ENCODE measurements at regions not wholly inside any gene's neighbourhood (a gene's known extent, or its start where the extent isn't known, plus 50 kb on each side); places are given as distances from the start of the nearest gene placed in this dataset.
A peak's percentile ranks its signal among the peaks of the same experiment; 100 is the strongest.

DNA sequence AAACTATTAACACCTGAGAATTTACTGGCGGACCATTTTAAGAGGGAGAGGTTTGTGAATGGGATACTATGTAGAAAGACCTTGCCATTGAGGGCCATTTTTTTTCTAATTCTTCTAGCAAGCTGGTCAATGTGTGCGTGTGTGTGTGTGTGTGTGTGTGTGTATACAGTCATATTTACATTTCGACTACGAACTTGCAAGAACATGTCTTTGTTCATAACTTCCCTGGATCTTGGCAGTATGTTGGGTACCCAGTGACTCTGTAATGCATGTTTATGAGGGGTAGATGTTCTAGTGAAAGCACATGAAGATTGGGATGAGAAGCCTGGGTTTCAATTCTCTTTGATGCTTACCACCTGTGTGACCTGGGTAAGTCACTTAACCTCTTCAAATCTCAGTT is 133.6 kb downstream of the UBE2E3 start:
- FAIRE-seq (no peak), DNase-seq (ENCODE audit: low spot score in 2 of 2) (no peak)

DNA sequence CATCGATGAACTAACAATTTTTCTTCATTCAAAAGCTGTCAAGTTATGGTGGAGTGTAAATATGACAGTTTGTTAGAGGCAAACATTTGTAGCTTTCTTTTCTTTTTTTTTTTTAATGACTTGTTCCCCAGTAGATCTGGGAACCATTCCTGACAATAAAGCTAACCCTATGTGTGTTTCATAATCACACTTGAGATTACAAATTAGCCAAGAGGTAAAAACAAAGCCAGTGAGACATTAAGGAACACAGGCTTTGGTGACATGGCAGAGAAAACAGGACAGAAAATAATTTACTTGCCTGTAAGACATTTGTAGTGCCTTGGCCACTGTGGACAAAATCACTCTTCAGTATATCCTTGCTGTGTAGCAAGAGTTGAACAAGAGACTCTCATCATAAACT is 135.9 kb downstream of the UBE2E3 start:
- FAIRE-seq (no peak), DNase-seq (ENCODE audit: low spot score in 2 of 2) (no peak)

- no peak for DNase-seq (ENCODE audit: low spot score in 2 of 2)
- FAIRE-seq = no peak
These were observed 137.0 kb downstream of the UBE2E3 start for GRCh38 chr2:181117206-181117925.

GRCh38 chr2:181120625-181121024 is 140.2 kb downstream of the UBE2E3 start:
- FAIRE-seq = no peak
- DNase-seq (ENCODE audit: low spot score in 2 of 2) = no peak

- DNase-seq (ENCODE audit: low spot score in 2 of 2) = no peak
- no peak for FAIRE-seq
These were observed 141.6 kb downstream of the UBE2E3 start for GRCh38 chr2:181121996-181122395.

- FAIRE-seq = no peak
- no peak for DNase-seq (ENCODE audit: low spot score in 2 of 2)
These were observed 142.2 kb downstream of the UBE2E3 start for GRCh38 chr2:181122601-181123000.

DNA sequence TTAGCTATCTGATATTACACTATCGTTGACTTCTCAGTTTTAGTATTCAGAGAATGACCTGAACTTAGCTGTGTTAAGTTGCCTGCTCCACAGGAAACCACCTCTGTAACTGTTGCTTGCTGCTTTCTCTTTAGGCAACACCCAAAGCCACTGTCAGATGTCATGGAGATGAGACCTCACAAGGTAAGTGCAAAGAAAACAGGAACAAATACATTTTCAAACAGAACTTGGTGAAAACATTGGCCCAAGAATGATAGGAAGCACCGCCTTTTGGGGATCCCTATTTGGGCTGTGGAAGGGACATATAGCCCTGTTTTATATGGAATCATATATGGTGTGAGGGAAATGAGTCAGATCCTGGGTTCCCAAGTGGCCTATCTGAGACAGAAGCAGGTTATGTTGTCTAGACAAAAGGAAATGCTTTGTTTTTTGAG is 143.4 kb downstream of the UBE2E3 start:
- no peak for FAIRE-seq
- DNase-seq (ENCODE audit: low spot score in 2 of 2) = no peak

GRCh38 chr2:181124497-181124896 is 144.1 kb downstream of the UBE2E3 start:
- no peak for DNase-seq (ENCODE audit: low spot score in 2 of 2)
- no peak for FAIRE-seq

DNA sequence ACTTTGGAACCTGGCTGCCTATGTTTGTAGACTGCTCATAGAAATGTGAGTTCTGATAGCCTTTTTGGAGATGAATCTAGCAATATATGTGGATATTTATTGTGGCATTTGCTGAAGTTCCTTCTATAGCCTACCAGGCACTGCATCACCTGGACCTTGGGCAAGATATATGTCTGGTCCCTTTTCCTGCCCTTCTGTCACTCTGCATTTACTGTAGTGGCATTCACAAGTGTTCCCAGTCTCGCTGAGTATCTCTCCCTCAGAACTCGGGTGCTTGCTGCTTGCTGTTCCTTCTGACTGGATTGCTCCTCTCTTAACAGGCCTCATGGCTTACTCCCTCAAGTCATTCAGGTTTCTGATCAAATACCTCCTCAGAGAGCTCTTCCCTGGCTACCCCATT is 145.0 kb downstream of the UBE2E3 start:
- DNase-seq (ENCODE audit: low spot score in 2 of 2) = no peak
- no peak for FAIRE-seq

DNA sequence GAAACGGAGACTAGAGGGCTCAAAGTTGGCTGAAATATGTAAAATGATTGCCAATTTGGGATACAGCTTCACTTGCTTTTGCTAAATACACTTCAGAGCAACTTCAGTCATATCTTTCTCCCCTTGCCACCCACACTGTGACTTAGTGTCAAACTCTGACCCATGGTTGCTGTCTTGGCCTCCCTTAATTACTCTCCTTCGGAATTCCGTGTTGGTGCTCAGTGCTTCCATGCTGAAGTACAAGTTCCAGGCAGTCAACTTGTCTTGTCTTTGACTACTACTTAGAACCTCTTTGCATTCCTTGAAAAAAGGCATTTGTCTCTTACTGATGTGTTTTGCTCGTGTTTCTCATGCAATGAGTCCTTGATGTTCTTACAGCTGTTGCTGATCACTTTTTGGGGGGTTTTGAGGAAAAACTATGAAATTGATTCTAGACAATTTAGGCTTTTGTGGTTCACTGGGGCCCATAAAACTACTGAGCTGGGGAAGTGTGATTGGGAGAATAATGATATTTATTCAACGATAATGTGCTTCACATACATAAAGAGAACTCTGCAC is 146.0 kb downstream of the UBE2E3 start:
- DNase-seq (ENCODE audit: low spot score in 2 of 2) = no peak
- FAIRE-seq = no peak

GRCh38 chr2:181128199-181128598 is 147.8 kb downstream of the UBE2E3 start:
- no peak for FAIRE-seq
- no peak for DNase-seq (ENCODE audit: low spot score in 2 of 2)

DNA sequence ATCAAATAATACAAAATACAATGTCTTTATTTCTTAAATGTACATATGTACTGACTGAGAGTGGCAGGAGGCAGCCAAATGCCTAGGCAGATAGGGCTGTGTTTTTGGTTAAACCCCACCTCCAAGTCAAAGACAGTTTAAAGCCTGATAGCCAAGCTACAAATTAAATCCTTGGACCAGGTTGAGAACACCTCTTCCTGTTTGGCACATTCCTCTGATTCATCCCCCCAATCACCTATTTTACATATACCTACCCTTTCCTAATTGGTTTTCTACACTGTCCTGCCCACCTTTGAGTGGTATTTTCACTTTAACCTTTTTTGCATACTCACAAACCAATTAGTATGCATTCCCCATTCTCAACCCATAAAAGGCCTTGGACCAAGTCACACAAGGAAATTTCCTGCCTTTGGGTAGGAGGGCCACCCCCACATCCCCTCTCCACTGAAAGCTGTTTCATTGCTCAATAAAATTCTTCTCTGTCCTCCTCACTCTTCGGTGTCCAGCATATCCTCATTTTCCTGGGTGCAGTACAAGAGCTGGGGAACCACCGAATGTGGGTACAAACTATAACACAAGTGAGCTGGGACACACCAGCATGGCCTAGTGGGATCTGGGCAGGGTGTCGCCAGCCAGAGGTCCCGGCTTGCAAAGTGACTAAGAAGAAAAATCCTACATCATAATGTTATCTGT is 149.1 kb downstream of the UBE2E3 start:
- FAIRE-seq = no peak
- DNase-seq (ENCODE audit: low spot score in 2 of 2) = no peak

DNA sequence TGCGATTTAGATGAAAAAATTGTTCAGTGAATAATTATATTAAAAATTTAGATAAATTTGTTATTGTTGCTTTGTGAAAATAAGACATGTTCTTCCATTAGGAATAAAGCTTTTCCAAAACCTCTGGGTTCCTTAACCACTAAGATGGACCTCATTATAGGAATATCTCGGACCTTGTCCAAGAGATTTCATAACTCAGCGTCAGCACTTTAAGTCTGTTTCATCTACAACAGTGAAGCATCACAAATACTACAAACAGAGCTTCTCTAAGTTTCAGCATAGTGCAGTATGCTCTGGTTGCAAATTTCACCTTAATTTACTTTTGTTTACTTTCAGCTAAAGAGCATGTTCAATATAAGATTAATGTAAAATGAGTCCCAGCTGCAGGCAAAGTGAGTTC is 150.3 kb downstream of the UBE2E3 start:
- FAIRE-seq (no peak), DNase-seq (ENCODE audit: low spot score in 2 of 2) (no peak)

DNA sequence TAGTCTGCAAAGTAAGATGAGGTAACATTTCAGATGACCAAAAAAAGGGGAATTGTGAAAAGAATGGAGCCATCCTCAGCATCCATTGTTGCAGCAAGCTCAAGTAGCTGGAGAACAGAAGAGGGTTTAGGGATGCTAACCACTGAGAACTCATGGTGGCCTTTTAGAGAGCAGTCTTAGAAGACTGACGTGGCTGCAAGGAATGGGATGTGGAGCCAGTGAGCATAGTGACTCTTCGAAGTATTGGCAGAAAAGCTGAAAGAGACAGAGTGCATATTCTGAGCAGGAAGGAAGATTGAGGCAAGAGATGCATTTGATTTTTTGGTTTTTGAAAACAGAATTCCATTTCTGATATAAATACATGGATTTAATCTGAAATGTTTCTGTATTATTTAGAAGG is 151.2 kb downstream of the UBE2E3 start:
- FAIRE-seq (no peak), DNase-seq (ENCODE audit: low spot score in 2 of 2) (no peak)

- FAIRE-seq (no peak), DNase-seq (ENCODE audit: low spot score in 2 of 2) (no peak)
These were observed 158.4 kb downstream of the UBE2E3 start for GRCh38 chr2:181138816-181139215.

- DNase-seq (ENCODE audit: low spot score in 2 of 2) = no peak
- no peak for FAIRE-seq
These were observed 159.4 kb downstream of the UBE2E3 start for GRCh38 chr2:181139831-181140230.

GRCh38 chr2:181140414-181140813 is 160.0 kb downstream of the UBE2E3 start:
- peak in 1 of 2 donors; percentile 3 for DNase-seq (ENCODE audit: low spot score in 2 of 2)

GRCh38 chr2:181140928-181141327 is 160.5 kb downstream of the UBE2E3 start:
- DNase-seq (ENCODE audit: low spot score in 2 of 2) (no peak), FAIRE-seq (no peak)

More at GRCh38 chr2:181140414-181140813, 160.0 kb downstream of the UBE2E3 start:
- no peak for FAIRE-seq

DNA sequence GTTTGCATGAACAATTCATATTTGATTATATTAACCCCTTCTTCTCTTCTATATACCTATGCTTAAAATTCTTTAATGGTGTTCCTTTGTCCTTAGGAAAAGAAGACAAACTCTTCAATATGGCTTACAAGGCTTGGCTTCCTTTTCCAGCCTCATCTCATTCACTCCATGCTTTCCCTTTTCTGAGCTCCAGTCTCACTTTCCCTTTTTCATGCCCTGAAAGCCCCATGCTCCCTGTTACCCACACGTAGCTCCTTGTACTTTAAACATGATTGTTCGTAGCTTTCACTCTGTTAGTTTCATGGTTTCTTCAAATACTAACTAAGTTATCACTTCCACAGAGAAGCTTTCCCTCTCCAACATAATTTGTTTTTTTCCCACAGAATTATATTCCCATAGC is 161.3 kb downstream of the UBE2E3 start:
- DNase-seq (ENCODE audit: low spot score in 2 of 2) (no peak), FAIRE-seq (no peak)

DNA sequence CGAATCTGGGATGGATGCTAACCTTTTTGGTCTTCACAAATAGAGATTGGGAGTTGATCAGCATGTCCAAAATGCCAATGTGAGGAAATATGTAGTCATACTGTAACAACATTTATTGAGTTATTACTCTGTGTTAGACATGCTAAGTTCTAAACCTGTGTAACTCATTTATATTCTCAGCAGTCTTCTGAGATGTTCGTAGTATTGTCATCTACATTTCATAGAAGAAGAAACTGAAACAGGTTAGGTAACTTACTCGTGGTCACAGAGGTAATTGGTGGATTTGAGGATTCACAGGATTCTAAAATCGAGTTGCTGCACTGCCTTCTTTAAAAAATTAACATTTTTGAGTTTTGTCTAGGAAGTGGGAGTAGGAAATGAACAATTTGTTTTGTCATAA is 162.1 kb downstream of the UBE2E3 start:
- FAIRE-seq = no peak
- DNase-seq (ENCODE audit: low spot score in 2 of 2) = no peak

DNA sequence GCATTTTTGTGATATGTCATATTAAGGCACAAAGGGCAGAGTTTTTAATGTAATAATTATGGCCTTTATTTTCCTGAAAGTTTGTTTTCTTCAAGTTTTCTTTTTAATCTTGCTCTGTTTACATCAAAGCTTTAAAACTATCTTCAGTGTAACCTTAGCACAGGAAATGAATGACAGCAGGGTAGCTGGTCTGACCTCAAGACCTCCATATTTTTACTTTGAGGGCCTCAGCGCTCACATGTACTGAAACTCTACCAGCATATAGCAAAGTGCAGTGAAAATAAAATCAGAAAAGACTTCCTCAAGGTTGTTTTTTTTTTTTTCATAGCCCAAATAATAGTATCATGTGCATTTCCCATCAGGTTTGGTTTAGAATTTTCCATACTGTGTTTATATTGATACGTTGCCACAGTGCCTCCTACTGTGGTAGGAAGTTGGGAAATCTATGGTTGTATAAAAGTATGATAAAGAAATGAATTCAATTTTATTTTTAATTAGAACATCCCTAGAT is 163.4 kb downstream of the UBE2E3 start:
- no peak for DNase-seq (ENCODE audit: low spot score in 2 of 2)
- FAIRE-seq = no peak

DNA sequence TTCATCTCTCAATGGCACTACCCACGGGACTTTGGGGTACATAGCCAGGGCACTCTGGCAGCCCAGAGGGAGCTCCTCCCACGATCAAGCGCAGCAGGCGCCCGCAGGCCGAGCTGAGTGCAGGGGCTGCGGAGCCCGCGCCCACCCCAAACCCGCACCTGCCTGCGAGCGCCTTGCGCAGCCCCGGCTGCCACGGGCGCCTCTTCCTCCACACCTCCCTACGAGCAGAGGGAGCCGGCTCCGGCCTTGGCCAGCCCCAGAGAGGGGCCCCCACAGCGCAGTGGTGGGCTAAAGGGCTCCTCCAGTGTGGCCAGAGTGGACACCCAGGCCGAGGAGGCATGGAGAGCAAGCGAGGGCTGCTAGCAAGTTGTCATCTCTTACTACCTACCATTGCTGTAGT is 165.2 kb downstream of the UBE2E3 start:
- no peak for DNase-seq (ENCODE audit: low spot score in 2 of 2)
- no peak for FAIRE-seq
